ENCODE measurements at regions not wholly inside any gene's neighbourhood (a gene's known extent, or its start where the extent isn't known, plus 50 kb on each side); places are given as distances from the start of the nearest gene placed in this dataset.

- no peak overlapping the region for H3K4me3 ChIP-seq (ENCODE audit: low read length)
- TF ChIP-seq CTCF (IDR thresholded peaks at IDR 0.05; ENCODE audit: insufficient read depth, low read depth, low read length, missing control alignments): no peak
- DNase-seq (ENCODE audit: low read depth): no peak
Measured at GRCh38 chr21:27070861-27071670, 104.2 kb upstream of the ADAMTS5 start.

GRCh38 chr21:27068811-27069210 is 101.9 kb upstream of the ADAMTS5 start:
- no peak overlapping the region for H3K4me3 ChIP-seq (ENCODE audit: low read length)
- DNase-seq (ENCODE audit: low read depth): no peak
- no peak for TF ChIP-seq CTCF (IDR thresholded peaks at IDR 0.05; ENCODE audit: insufficient read depth, low read depth, low read length, missing control alignments)

GRCh38 chr21:27067226-27067625 is 100.3 kb upstream of the ADAMTS5 start:
- DNase-seq (ENCODE audit: low read depth): no peak
- H3K4me3 ChIP-seq (ENCODE audit: low read length): no peak overlapping the region
- no peak for TF ChIP-seq CTCF (IDR thresholded peaks at IDR 0.05; ENCODE audit: insufficient read depth, low read depth, low read length, missing control alignments)

- H3K4me3 ChIP-seq (ENCODE audit: low read length): no peak overlapping the region
- no peak for TF ChIP-seq CTCF (IDR thresholded peaks at IDR 0.05; ENCODE audit: insufficient read depth, low read depth, low read length, missing control alignments)
- DNase-seq (ENCODE audit: low read depth): no peak
Measured at GRCh38 chr21:27062443-27062842, 95.6 kb upstream of the ADAMTS5 start.

- no peak for TF ChIP-seq CTCF (IDR thresholded peaks at IDR 0.05; ENCODE audit: insufficient read depth, low read depth, low read length, missing control alignments)
- no peak overlapping the region for H3K4me3 ChIP-seq (ENCODE audit: low read length)
Measured at GRCh38 chr21:27061770-27062169, 94.9 kb upstream of the ADAMTS5 start.

GRCh38 chr21:27060190-27060589 is 93.3 kb upstream of the ADAMTS5 start:
- peak; percentile 10 for DNase-seq (ENCODE audit: low read depth)
- no peak overlapping the region for H3K4me3 ChIP-seq (ENCODE audit: low read length)
- TF ChIP-seq CTCF (IDR thresholded peaks at IDR 0.05; ENCODE audit: insufficient read depth, low read depth, low read length, missing control alignments): no peak

More at GRCh38 chr21:27061770-27062169, 94.9 kb upstream of the ADAMTS5 start:
- DNase-seq (ENCODE audit: low read depth): no peak
